Caco-2 (cell line): ENCODE measurements at regions not wholly inside any gene's neighbourhood (a gene's known extent, or its start where the extent isn't known, plus 50 kb on each side); places are given as distances from the start of the nearest gene placed in this dataset.
A peak's percentile ranks its signal among the peaks of the same experiment; 100 is the strongest.

ENCODE experiments used
- BruUV-seq: library from RNA; stranded (reverse); fragments of 400-500 nt; replicated peaks from 2 replicates; lab custom pipeline; 2021; lab: Mats Ljungman, UMichigan
- CTCF ChIA-PET: fragments of 300-600 bp; sonication (Branson Sonifier 250); formaldehyde crosslinking; loops from one replicate; lab custom pipeline; 2022; ENCODE audit warnings: antibody characterized with exemption; lab: Charles Lee
- POLR2A ChIA-PET: fragments of 300-600 bp; sonication (Branson Sonifier 250); formaldehyde crosslinking; loops from one replicate; lab custom pipeline; 2022; ENCODE audit warnings: antibody characterized with exemption; lab: Charles Lee
- DNase-seq, 2 experiments: peaks; one replicate each; pipeline versions ENCODE4 v3.0.0 to v3.0.0-alpha.2; 2020 to 2022
- H3K27me3 ChIP-seq: replicated peaks from 2 replicates; pipeline ENCODE4 v1.6.0; 2011; ENCODE audit warnings: low read length; ENCODE audit not compliant: control insufficient read depth, insufficient read depth
- H3K36me3 ChIP-seq: 2 replicates; pipeline ENCODE4 v1.5.1; 2011; ENCODE audit warnings: low read length; ENCODE audit not compliant: control insufficient read depth, insufficient read depth
- H3K4me1 ChIP-seq: fragments of 250-450 bp; sonication (Bioruptor Pico); 2 replicates; pipeline ENCODE4 v1.5.1; 2020; ENCODE audit warnings: mild to moderate bottlenecking
- H3K4me3 ChIP-seq: 2 replicates; pipeline ENCODE4 v1.5.1; 2011; ENCODE audit warnings: low read depth, mild to moderate bottlenecking, control low read depth, low read length
- H3K9me3 ChIP-seq: fragments of 250-450 bp; sonication (Bioruptor Pico); 2 replicates; pipeline ENCODE4 v1.5.1; 2020; ENCODE audit warnings: mild to moderate bottlenecking, moderate library complexity
- H3K27ac Mint-ChIP-seq: one replicate; pipeline ENCODE4 v1.8.0; 2022; ENCODE audit warnings: mixed read lengths; ENCODE audit not compliant: unreplicated experiment
- H3K27me3 Mint-ChIP-seq: one replicate; pipeline ENCODE4 v1.8.0; 2022; ENCODE audit warnings: mixed read lengths; ENCODE audit not compliant: insufficient read depth, unreplicated experiment
- H3K36me3 Mint-ChIP-seq: one replicate; pipeline ENCODE4 v1.8.0; 2022; ENCODE audit warnings: mild to moderate bottlenecking, mixed read lengths; ENCODE audit not compliant: insufficient read depth, unreplicated experiment
- H3K4me1 Mint-ChIP-seq: one replicate; pipeline ENCODE4 v1.8.0; 2022; ENCODE audit warnings: low read depth, mixed read lengths; ENCODE audit not compliant: unreplicated experiment
- H3K4me3 Mint-ChIP-seq: one replicate; pipeline ENCODE4 v1.8.0; 2022; ENCODE audit warnings: mild to moderate bottlenecking, moderate library complexity, mixed read lengths; ENCODE audit not compliant: unreplicated experiment
- H3K9me3 Mint-ChIP-seq: one replicate; pipeline ENCODE4 v1.8.0; 2022; ENCODE audit warnings: mixed read lengths; ENCODE audit not compliant: unreplicated experiment
- intact Hi-C: fragments of 100-400 bp; cut with micrococcal nuclease; formaldehyde crosslinking; loops from one replicate; pipeline ENCODE4 v1.10.0; 2022; ENCODE audit not compliant: unreplicated experiment
- TF ChIP-seq, protein P1 (sequence below), 2 experiments: fragments of 200-600 bp in 1 of 2; IDR thresholded peaks; 1 replicate in 1 of 2; 2 replicates in 1 of 2; pipeline versions ENCODE4 v1.5.1 to v1.8.0; 2011 to 2022; ENCODE audit warnings: antibody characterized with exemption in 1 of 2, control low read depth in 1 of 2, inconsistent platforms in 1 of 2, low read depth in 1 of 2, low read length in 1 of 2, mild to moderate bottlenecking in 1 of 2, moderate library complexity in 1 of 2; ENCODE audit not compliant: insufficient read depth in 1 of 2, severe bottlenecking in 1 of 2, unreplicated experiment in 1 of 2

GRCh38 chr11:79783833-79784232 is 343.0 kb upstream of the TENM4 start:
- CTCF ChIA-PET, result no interaction called here
- POLR2A ChIA-PET, result no interaction called here
- H3K36me3 ChIP-seq, result no peaks in the 10 kb centered on the region

GRCh38 chr11:79768343-79768742 is 327.5 kb upstream of the TENM4 start:
- no peaks in the 10 kb centered on the region for H3K9me3 ChIP-seq
- no peaks in the 10 kb centered on the region for H3K27me3 ChIP-seq
- no TSS peak for BruUV-seq
- no peaks in the 10 kb centered on the region for H3K36me3 ChIP-seq
- DNase-seq, result no peak
- Mint-ChIP-seq H3K27ac (no peak overlapping the region), H3K4me1 (no peaks in the 10 kb centered on the region), H3K4me3 (no peak overlapping the region), H3K36me3 (no peaks in the 10 kb centered on the region), H3K9me3 (no peaks in the 10 kb centered on the region), H3K27me3 (no peaks in the 10 kb centered on the region)
- ChIA-PET CTCF (no interaction called here), POLR2A (no interaction called here)
- TF ChIP-seq, protein P1, sequence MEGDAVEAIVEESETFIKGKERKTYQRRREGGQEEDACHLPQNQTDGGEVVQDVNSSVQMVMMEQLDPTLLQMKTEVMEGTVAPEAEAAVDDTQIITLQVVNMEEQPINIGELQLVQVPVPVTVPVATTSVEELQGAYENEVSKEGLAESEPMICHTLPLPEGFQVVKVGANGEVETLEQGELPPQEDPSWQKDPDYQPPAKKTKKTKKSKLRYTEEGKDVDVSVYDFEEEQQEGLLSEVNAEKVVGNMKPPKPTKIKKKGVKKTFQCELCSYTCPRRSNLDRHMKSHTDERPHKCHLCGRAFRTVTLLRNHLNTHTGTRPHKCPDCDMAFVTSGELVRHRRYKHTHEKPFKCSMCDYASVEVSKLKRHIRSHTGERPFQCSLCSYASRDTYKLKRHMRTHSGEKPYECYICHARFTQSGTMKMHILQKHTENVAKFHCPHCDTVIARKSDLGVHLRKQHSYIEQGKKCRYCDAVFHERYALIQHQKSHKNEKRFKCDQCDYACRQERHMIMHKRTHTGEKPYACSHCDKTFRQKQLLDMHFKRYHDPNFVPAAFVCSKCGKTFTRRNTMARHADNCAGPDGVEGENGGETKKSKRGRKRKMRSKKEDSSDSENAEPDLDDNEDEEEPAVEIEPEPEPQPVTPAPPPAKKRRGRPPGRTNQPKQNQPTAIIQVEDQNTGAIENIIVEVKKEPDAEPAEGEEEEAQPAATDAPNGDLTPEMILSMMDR (IDR thresholded peaks at IDR 0.05; ENCODE audit: insufficient read depth in 1 of 2, low read depth in 1 of 2, low read length in 1 of 2, severe bottlenecking in 1 of 2, unreplicated experiment in 1 of 2), result no peak
- no peaks in the 10 kb centered on the region for H3K4me1 ChIP-seq
- H3K4me3 ChIP-seq, result no peak overlapping the region
- intact Hi-C loops, result no loop called here

More at GRCh38 chr11:79783833-79784232, 343.0 kb upstream of the TENM4 start:
- H3K4me1 ChIP-seq, result no peaks in the 10 kb centered on the region
- no peaks in the 10 kb centered on the region for H3K27me3 ChIP-seq
- no peak overlapping the region for H3K4me3 ChIP-seq
- H3K4me3 Mint-ChIP-seq, result no peak overlapping the region
- H3K9me3 ChIP-seq, result 0 out of 2 replicates have a peak, but pooled peaks cover 2% of the 10 kb centered on the region
- no peaks in the 10 kb centered on the region for H3K36me3 Mint-ChIP-seq
- no peak for DNase-seq
- peaks cover 16% of the 10 kb centered on the region for H3K27me3 Mint-ChIP-seq
- no TSS peak for BruUV-seq
- TF ChIP-seq, protein P1 (IDR thresholded peaks at IDR 0.05; ENCODE audit: insufficient read depth in 1 of 2, low read depth in 1 of 2, low read length in 1 of 2, severe bottlenecking in 1 of 2, unreplicated experiment in 1 of 2), result no peak
- no peaks in the 10 kb centered on the region for H3K4me1 Mint-ChIP-seq
- no peak overlapping the region for H3K27ac Mint-ChIP-seq
- H3K9me3 Mint-ChIP-seq, result no peaks in the 10 kb centered on the region
- intact Hi-C loops, result no loop called here

DNA sequence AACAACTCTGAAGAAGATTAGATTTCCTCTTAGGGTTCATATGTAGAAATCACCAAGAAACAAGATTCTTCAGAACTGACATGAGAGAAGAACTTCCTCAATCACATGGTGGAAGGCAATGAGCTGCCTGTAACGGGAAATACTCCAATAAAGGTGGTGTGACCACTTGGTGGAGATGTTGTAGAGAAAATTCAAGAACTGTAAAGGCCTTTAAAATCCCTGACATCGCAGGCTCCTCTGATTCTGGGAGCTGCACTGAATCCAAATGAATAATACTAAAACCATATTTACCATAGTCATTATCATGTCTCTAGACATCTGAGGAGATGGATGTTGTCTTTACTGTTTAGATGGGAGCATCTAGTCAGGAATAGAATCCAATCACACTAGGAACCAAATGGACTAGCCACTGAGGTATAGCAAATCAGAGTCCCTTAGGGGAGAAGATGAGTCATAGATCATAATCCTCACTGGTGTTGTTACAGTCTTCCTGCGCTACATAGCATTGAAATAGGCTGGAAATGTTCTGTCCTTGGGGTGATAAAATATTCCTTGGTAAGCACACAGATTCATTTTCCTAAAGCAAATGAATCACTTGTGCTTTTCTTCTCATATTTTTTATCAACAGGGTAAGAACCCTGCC is 321.6 kb upstream of the TENM4 start:
- Mint-ChIP-seq H3K27me3 (peaks cover 4% of the 10 kb centered on the region), H3K27ac (no peak overlapping the region), H3K9me3 (no peaks in the 10 kb centered on the region), H3K4me3 (no peak overlapping the region), H3K36me3 (no peaks in the 10 kb centered on the region), H3K4me1 (no peaks in the 10 kb centered on the region)
- CTCF ChIA-PET, result no interaction called here
- peak in 1 of 2 experiments; percentile 20 for DNase-seq
- no TSS peak for BruUV-seq
- TF ChIP-seq, protein P1 (IDR thresholded peaks at IDR 0.05; ENCODE audit: insufficient read depth in 1 of 2, low read depth in 1 of 2, low read length in 1 of 2, severe bottlenecking in 1 of 2, unreplicated experiment in 1 of 2), result peak in 1 of 2 experiments; percentile 29
- POLR2A ChIA-PET, result no interaction called here
- no peaks in the 10 kb centered on the region for H3K4me1 ChIP-seq
- H3K4me3 ChIP-seq, result no peak overlapping the region
- H3K9me3 ChIP-seq, result no peaks in the 10 kb centered on the region
- H3K36me3 ChIP-seq, result no peaks in the 10 kb centered on the region
- H3K27me3 ChIP-seq, result no peaks in the 10 kb centered on the region
- intact Hi-C loops, result loop anchor here (1.0 kb wide), 2 partner anchors 393 to 1475 kb away; no protein-coding TSS in a partner anchor
